ENCODE measurements at regions not wholly inside any gene's neighbourhood (a gene's known extent, or its start where the extent isn't known, plus 50 kb on each side); places are given as distances from the start of the nearest gene placed in this dataset.

- no peak for TF ChIP-seq FOXA1 (IDR thresholded peaks at IDR 0.05)
- TF ChIP-seq SP1 (IDR thresholded peaks at IDR 0.05): no peak
- no peak for TF ChIP-seq FOXA2 (IDR thresholded peaks at IDR 0.05)
- TF ChIP-seq, protein P1, sequence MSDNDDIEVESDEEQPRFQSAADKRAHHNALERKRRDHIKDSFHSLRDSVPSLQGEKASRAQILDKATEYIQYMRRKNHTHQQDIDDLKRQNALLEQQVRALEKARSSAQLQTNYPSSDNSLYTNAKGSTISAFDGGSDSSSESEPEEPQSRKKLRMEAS (IDR thresholded peaks at IDR 0.05): no peak
- TF ChIP-seq RAD21 (IDR thresholded peaks at IDR 0.05): no peak
- TF ChIP-seq CTCF (IDR thresholded peaks at IDR 0.05; ENCODE audit: low read depth, low read length, missing input control): no peak
- TF ChIP-seq, protein P2, sequence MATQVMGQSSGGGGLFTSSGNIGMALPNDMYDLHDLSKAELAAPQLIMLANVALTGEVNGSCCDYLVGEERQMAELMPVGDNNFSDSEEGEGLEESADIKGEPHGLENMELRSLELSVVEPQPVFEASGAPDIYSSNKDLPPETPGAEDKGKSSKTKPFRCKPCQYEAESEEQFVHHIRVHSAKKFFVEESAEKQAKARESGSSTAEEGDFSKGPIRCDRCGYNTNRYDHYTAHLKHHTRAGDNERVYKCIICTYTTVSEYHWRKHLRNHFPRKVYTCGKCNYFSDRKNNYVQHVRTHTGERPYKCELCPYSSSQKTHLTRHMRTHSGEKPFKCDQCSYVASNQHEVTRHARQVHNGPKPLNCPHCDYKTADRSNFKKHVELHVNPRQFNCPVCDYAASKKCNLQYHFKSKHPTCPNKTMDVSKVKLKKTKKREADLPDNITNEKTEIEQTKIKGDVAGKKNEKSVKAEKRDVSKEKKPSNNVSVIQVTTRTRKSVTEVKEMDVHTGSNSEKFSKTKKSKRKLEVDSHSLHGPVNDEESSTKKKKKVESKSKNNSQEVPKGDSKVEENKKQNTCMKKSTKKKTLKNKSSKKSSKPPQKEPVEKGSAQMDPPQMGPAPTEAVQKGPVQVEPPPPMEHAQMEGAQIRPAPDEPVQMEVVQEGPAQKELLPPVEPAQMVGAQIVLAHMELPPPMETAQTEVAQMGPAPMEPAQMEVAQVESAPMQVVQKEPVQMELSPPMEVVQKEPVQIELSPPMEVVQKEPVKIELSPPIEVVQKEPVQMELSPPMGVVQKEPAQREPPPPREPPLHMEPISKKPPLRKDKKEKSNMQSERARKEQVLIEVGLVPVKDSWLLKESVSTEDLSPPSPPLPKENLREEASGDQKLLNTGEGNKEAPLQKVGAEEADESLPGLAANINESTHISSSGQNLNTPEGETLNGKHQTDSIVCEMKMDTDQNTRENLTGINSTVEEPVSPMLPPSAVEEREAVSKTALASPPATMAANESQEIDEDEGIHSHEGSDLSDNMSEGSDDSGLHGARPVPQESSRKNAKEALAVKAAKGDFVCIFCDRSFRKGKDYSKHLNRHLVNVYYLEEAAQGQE (IDR thresholded peaks at IDR 0.05): no peak
- no peak for TF ChIP-seq HNF4A (conservative IDR thresholded peaks at IDR 0.05)
- no peak for TF ChIP-seq EGR1 (IDR thresholded peaks at IDR 0.05; ENCODE audit: low read depth in 2 of 2)
- no peak for TF ChIP-seq GABPA (IDR thresholded peaks at IDR 0.05 in 1 of 2, conservative IDR thresholded peaks at IDR 0.05 in 1 of 2)
- no peak for TF ChIP-seq JUND (IDR thresholded peaks at IDR 0.05)
- H3K27me3 ChIP-seq (ENCODE audit: control insufficient read depth in 4 of 4, insufficient read depth in 4 of 4, low read length in 3 of 4): no peaks in the 10 kb centered on the region
- no peak overlapping the region for H3K9ac ChIP-seq (ENCODE audit: low read depth in 1 of 2, low read length in 2 of 2)
- H3K36me3 ChIP-seq (ENCODE audit: control insufficient read depth in 4 of 4, insufficient read depth in 3 of 4, low read depth in 1 of 4, low read length in 3 of 4): no peaks in the 10 kb centered on the region
- H3K4me1 ChIP-seq (ENCODE audit: control insufficient read depth in 4 of 4, insufficient read depth in 4 of 4, low read length in 3 of 4): no peaks in the 10 kb centered on the region
- no peak overlapping the region for H3K27ac ChIP-seq (ENCODE audit: low read depth in 1 of 2, low read length in 2 of 2)
- 75% methylated on average over 2 of the region's 2 CpGs for WGBS
- no peaks in the 10 kb centered on the region for H3K9me3 ChIP-seq (ENCODE audit: control insufficient read depth in 4 of 4, low read length in 3 of 4)
- H3K4me3 ChIP-seq (ENCODE audit: low read depth in 1 of 3, low read length in 3 of 3): no peak overlapping the region
- DNase-seq (ENCODE audit: low spot score): no peak
These were observed 1269.6 kb upstream of the ADGRL2 start for GRCh38 chr1:80531182-80531581.

GRCh38 chr1:80529546-80529945, 1271.2 kb upstream of the ADGRL2 start:
- WGBS: 89% methylated on average over 2 of the region's 2 CpGs
- no peak overlapping the region for H3K4me3 ChIP-seq (ENCODE audit: low read depth in 1 of 3, low read length in 3 of 3)
- H3K4me1 ChIP-seq (ENCODE audit: control insufficient read depth in 4 of 4, insufficient read depth in 4 of 4, low read length in 3 of 4): no peaks in the 10 kb centered on the region
- H3K27ac ChIP-seq (ENCODE audit: low read depth in 1 of 2, low read length in 2 of 2): no peak overlapping the region
- no peak for TF ChIP-seq HNF4G (IDR thresholded peaks at IDR 0.05)
- TF ChIP-seq, protein P3, sequence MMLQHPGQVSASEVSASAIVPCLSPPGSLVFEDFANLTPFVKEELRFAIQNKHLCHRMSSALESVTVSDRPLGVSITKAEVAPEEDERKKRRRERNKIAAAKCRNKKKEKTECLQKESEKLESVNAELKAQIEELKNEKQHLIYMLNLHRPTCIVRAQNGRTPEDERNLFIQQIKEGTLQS (IDR thresholded peaks at IDR 0.05): no peak
- TF ChIP-seq RAD21 (IDR thresholded peaks at IDR 0.05): no peak
- TF ChIP-seq JUND (IDR thresholded peaks at IDR 0.05): no peak
- no peak for TF ChIP-seq RXRA (IDR thresholded peaks at IDR 0.05)
- TF ChIP-seq, protein P2 (IDR thresholded peaks at IDR 0.05): no peak
- no peak for TF ChIP-seq TAF1 (conservative IDR thresholded peaks at IDR 0.05)
- TF ChIP-seq HNF4A (conservative IDR thresholded peaks at IDR 0.05): no peak
- no peak for TF ChIP-seq GABPA (IDR thresholded peaks at IDR 0.05 in 1 of 2, conservative IDR thresholded peaks at IDR 0.05 in 1 of 2)
- no peak for TF ChIP-seq FOXA1 (IDR thresholded peaks at IDR 0.05)
- TF ChIP-seq, protein P4, sequence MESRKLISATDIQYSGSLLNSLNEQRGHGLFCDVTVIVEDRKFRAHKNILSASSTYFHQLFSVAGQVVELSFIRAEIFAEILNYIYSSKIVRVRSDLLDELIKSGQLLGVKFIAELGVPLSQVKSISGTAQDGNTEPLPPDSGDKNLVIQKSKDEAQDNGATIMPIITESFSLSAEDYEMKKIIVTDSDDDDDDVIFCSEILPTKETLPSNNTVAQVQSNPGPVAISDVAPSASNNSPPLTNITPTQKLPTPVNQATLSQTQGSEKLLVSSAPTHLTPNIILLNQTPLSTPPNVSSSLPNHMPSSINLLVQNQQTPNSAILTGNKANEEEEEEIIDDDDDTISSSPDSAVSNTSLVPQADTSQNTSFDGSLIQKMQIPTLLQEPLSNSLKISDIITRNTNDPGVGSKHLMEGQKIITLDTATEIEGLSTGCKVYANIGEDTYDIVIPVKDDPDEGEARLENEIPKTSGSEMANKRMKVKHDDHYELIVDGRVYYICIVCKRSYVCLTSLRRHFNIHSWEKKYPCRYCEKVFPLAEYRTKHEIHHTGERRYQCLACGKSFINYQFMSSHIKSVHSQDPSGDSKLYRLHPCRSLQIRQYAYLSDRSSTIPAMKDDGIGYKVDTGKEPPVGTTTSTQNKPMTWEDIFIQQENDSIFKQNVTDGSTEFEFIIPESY (IDR thresholded peaks at IDR 0.05): no peak
- TF ChIP-seq YY1 (IDR thresholded peaks at IDR 0.05): no peak
- no peak for TF ChIP-seq CTCF (IDR thresholded peaks at IDR 0.05; ENCODE audit: low read depth, low read length, missing input control)
- no peaks in the 10 kb centered on the region for H3K27me3 ChIP-seq (ENCODE audit: control insufficient read depth in 4 of 4, insufficient read depth in 4 of 4, low read length in 3 of 4)
- no peaks in the 10 kb centered on the region for H3K9me3 ChIP-seq (ENCODE audit: control insufficient read depth in 4 of 4, low read length in 3 of 4)
- no peak overlapping the region for H3K9ac ChIP-seq (ENCODE audit: low read depth in 1 of 2, low read length in 2 of 2)
- DNase-seq (ENCODE audit: low spot score): no peak
- H3K36me3 ChIP-seq (ENCODE audit: control insufficient read depth in 4 of 4, insufficient read depth in 3 of 4, low read depth in 1 of 4, low read length in 3 of 4): no peaks in the 10 kb centered on the region

Measured in liver (tissue), 8 donors.